ENCODE measurements at regions not wholly inside any gene's neighbourhood (a gene's known extent, or its start where the extent isn't known, plus 50 kb on each side); places are given as distances from the start of the nearest gene placed in this dataset.
A peak's percentile ranks its signal among the peaks of the same experiment; 100 is the strongest.
"Not testable (repeated sequence)": the region's sequence is repeated elsewhere in the genome, so short reads cannot be mapped to it uniquely, and the experiment has no call there.

DNA sequence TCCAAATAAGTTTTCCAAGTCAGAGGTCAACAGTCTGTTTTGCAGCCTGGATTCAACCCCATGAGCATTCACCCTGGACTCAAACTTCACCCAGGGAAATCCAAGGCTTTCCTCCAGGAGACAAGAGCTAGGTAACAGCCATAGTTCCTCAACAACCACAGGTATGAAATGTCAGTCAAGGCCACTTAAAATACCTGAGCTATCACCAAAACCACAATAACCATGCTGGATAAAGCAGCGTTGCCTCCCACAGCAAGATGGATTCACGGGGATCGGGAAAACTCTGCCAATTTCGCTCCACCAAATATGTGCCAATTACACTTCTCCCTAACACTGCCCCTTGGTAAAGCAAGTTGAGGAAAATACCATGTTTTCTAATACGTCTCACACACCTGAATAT lies 444.1 kb upstream of the KLF6 start:
- intact Hi-C loops (cut with DNase I) = no loop called here
- no peak for DNase-seq

DNA sequence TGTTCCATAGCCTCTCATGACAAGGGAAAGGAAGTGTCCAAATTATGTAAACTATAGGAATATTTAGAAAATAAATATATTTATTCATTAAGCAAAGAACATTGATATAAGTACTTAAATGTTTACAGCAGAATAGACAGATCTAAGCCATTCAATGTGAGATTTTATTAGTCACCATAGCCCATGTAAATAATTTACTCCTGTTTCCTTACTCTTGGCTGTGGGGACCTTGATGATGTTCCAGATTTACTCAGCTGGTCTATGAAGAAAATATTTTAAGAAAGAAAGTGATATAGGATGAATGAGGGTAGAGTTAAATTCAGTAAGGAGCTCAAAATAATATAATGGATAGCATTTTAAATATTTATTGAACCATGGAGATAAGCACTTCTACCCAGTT lies 442.6 kb upstream of the KLF6 start:
- DNase-seq = no peak
- intact Hi-C loops (cut with DNase I) = no loop called here

DNA sequence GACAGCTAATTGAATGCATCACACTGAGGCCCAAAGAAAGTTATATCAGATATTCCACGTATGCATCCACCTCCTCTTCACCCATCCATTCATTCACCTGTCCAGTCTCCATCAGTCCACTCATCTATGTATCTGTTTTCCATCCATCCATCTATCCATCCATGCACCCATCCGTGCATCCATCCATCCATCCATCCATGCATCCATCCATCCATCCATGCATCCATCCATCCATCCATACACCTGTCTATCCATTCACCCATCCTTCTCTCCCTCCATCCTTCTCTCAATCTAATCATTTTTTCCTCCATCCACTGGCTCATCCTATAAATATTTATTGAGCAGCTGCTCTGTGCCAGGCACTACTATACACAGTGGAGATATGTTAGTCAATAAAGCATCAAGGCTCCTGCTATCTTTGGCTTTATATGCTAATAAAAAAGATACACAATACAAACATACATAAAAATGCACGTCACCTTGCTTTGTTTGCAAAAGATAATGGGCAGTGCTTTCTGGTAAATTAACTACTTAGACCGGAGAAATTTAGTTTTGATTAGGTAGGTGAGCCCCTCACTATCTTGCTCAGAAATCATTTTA lies 442.0 kb upstream of the KLF6 start:
- intact Hi-C loops (cut with DNase I) = no loop called here

DNA sequence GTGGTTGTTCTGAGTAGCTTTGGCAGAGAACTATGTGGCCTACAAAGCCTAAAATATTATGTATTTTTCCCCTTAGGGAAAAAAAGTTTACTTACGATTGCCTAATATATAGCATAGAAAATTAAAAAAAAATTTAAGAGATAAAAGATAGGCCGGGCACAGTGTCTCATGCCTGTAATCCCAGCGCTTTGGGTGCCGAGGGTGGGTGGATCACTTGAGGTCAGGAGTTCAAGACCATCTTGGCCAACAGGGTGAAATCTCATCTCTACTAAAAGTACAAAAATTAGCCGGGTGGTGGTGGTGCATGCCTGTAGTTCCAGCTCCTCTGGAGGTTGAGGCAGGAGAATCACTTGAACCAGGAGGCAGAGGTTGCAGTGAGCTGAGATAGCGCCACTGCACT lies 439.2 kb upstream of the KLF6 start:
- intact Hi-C loops (cut with DNase I) = no loop called here
- peak in 1 of 10 donors; percentile 71 for DNase-seq

More for the DNA sequence above, 442.0 kb upstream of the KLF6 start:
- DNase-seq = no peak

DNA sequence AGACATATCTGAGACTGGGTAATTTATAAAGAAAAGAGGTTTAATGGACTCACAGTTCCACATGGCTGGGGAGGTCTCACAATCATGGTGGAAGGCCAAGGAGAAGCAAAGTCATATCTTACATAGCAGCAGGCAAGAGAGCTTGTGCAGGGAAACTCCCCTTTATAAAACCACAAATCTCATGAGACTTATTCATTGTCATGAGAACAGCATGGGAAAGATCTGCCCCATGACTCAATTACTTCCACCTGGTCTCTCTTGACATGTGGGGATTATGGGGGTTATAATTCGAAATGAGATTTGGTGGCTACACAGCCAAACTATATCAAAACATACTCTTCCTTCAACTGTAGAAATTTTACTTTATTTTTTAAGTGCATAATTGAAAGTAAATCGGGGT lies 436.3 kb upstream of the KLF6 start:
- intact Hi-C loops (cut with DNase I); DNase-seq: not testable (repeated sequence)

DNA sequence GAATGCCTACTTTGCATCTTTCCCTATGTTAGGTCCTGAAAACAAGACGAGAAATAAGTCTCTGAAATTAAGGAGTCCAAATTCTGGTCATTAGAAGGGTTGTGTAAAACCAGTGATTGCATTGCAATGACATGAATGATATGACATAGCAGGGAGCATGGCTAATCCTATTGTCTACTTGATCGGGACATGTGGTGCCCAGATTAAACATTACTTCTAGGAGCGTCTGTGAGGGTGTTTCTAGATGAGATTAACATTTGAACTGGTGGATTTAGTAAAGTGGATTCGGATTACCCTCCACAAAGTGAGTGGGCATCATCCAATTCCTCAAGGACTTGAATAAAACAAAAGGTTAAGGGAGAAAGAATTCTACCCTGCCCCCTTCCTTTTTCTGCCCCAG lies 434.9 kb upstream of the KLF6 start:
- DNase-seq = no peak
- intact Hi-C loops (cut with DNase I) = no loop called here

DNA sequence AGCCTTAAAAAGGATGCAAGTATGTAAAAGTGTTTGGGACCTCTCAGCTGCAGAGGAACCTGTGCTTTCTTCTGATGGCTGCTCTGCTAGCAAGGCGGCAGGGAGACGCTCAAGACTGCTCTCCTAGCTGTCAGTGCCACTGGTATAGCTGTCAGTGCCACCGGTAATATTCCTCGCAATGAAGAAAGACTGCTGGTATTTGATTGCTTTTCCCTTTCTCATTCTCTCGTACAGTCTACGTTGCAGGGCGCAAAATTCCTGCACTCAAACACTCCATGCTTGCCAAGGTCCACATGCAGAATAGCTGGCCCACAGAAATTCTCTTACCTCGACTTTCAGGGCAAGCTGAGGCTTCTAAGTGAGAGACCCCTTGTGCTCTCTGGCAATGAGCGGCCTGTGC lies 432.6 kb upstream of the KLF6 start:
- intact Hi-C loops (cut with DNase I) = no loop called here
- DNase-seq = no peak

DNA sequence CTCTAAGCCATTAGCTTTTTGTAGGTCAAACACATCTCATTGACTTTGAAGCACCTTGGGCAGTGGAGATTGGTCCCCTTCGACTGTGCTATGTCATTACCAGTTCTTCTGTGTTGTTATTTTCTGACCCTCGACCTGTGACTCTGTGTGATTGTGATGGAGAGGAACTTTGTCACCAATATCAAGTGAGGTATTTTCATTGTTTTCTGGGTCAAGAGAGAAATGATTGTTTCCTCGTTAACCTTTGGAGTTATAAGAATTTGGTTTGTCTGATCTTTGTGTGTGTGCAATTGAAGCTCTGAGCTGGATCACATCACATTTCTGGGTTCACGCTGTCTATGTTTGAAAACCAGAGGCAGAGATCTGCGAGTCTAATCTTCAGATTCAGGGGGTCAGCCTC lies 432.2 kb upstream of the KLF6 start:
- DNase-seq = no peak
- intact Hi-C loops (cut with DNase I) = no loop called here

DNA sequence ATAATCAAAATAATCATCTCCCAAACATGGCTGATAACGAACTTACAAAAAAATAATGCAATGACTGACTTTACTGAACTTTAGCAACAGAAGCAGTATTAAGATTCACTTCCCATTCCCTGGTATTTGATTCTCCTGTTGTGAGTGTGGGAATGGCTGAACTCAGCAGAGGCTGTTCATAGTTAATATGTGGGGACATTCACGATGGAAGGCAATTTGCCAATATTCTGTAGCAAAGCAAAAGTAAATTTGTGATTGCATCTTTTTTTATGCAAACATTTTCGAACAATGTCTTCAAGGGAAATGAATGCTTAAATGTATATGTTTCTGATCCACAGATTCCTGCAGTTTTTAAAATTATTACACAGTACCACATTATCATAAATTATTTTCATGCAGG lies 431.7 kb upstream of the KLF6 start:
- DNase-seq = no peak
- intact Hi-C loops (cut with DNase I) = no loop called here

DNA sequence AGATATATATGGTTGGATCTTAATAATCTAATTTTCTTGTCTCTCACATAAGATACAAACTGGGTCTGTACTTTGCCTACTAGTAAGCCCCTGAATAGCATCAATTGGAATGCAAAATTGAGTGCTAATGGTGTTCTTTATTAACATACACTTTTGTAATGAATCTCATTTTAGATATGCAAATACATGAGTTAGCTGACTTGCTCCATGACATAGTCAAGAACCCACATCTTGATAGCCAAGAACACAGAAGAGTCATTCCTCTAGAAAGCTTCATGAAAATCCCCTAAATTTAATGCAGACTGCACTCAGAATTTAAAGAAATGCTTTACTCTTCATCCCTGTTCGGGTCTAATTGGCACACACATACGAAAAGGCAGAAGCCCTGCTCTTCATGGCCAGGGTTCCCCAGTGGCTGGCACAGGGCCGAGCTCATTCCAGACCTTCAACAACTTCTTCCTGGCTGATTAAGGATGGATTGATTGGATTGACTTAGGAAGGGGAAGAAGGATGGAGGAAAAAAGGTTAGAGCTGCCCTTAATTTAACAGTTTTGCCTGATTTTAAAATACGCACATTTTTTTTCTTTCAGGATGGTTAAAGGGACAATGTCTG lies 431.1 kb upstream of the KLF6 start:
- intact Hi-C loops (cut with DNase I) = no loop called here
- no peak for DNase-seq

DNA sequence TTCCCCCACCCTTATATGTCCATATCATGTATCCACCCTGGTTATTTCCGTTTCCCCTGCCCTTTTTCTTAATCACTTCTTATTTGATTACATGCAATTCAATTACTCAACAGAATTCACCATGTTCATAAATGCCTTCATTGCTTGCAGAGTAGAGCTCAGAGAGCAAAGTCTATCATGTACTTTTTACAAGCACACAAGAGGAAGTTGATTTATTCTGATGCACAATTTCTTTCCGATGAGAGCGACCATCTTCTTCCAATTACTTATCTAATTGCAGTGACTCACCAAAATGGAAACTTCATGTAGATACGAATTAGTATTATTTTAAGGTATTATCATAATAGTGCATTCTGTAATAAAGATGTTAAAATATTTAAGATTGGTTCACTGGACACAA lies 430.5 kb upstream of the KLF6 start:
- DNase-seq = no peak
- intact Hi-C loops (cut with DNase I) = no loop called here

DNA sequence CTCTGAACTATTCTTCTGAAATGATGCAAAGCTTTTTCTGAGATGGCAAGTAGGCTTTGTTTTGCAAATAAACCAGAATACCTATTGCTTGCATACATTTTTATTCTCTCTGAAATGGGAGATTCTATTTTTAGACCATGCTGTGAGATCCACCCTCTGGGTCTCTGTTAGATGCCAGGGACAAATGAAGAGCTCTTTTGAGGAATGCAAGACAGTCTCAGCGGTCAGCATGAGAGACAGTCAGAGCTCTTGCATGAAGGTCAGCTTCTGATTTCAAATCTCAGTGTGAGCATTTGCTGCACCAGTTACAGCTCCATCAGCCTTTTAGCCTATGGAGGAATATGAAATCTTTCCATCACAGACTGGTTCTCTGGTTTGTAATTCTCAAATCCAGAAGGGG lies 429.9 kb upstream of the KLF6 start:
- DNase-seq = no peak
- intact Hi-C loops (cut with DNase I) = no loop called here

DNA sequence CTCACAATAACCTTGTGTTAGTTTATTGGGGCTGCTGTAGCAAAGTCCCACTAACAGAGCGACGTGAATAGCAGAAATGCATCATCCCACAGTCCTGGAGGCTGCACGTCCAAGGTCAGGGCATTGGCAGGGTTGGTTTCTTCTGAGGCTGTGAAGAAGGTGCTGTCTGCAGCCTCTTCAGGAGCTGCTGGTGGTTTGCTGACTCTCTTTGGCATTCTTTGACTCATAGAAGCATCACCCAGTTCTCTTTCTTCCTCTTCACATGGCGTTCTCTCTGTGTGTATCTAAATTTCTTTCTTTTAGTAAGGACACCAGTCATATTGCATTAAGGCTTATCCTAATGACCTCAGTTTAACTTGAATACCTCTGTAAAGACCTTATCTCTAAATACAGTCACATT lies 428.4 kb upstream of the KLF6 start:
- DNase-seq = no peak
- intact Hi-C loops (cut with DNase I) = no loop called here

DNA sequence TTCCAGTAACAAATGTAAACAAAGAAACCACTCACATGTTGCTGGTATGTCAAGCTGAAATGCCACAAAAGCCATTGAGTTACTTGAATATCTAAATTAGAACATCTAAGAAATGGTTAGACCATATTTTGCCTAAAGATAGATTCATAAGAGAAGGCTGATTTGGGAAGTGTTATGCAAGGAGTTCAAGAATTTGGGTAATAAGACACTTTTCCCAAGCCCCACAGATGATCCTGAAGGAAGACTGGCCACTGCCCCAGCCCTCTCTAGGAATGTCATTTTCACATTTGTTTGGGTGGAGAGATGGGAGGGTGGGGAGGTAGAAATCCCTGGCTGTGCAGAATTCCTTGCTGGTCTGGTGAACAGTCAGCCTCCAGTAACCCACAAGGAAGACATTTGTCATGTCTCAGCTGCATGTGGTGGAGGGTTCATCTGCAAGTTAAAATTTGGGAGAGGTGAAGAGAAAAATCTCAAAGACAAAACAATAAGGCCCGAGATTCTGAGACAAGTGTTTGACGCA lies 427.2 kb upstream of the KLF6 start:
- intact Hi-C loops (cut with DNase I) = no loop called here
- no peak for DNase-seq

DNA sequence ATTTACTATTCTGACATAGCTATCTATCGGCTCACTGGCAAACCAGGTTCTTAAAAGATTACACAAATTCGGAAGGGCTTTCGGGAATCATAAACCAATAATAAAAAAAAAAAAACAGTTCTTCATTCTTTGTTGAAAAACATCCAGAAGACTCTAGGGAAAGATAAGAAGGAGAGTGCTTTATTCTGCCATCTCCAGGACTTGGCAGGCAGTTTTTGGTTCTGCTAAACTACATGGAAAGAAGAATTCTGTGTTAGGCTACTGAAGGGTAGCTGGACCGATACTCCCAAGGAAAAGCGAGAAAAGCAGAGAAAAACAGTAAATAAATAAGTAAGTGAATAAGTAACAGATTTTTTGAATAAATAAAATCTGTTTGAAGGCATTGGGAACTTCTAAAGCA lies 423.5 kb upstream of the KLF6 start:
- intact Hi-C loops (cut with DNase I) = no loop called here
- no peak for DNase-seq

DNA sequence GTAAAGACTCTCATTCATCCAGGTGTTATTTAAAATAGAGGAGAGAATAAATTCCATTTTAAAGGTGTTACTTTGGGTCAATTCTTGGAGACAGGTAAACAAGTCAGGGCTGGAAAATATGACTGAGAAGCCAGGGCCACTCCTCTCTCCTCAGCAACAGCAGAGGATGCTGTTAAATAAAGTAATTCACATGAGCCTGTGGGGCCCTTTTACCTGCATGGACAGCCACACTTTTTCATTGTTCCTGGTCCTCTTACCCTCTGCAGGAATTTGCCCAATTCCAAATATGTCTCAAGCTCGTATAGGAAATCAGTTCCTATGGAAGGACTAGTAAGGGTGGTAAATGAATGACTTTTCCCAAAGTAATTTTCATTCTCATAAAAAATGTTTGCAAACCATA lies 420.1 kb upstream of the KLF6 start:
- intact Hi-C loops (cut with DNase I) = no loop called here
- DNase-seq = no peak

DNA sequence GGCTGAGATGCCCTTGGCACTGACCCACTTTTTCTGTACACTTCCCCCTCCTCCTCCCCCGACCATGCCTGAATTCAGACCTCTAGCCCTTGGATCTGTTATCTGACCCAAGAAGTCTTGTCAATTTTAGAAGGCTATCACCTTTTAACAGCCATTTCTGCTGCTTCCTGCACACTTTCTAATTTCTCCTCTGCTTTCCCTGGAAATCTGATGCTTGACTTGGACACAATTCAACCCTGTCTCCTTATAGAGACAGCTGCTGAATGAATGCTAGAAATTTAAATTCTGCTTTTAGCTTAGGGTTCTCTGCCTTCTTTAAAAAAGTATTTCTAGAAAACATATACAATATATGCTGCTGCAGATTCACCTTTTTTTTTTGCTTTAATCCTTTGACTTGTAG lies 417.9 kb upstream of the KLF6 start:
- intact Hi-C loops (cut with DNase I) = no loop called here
- no peak for DNase-seq

DNA sequence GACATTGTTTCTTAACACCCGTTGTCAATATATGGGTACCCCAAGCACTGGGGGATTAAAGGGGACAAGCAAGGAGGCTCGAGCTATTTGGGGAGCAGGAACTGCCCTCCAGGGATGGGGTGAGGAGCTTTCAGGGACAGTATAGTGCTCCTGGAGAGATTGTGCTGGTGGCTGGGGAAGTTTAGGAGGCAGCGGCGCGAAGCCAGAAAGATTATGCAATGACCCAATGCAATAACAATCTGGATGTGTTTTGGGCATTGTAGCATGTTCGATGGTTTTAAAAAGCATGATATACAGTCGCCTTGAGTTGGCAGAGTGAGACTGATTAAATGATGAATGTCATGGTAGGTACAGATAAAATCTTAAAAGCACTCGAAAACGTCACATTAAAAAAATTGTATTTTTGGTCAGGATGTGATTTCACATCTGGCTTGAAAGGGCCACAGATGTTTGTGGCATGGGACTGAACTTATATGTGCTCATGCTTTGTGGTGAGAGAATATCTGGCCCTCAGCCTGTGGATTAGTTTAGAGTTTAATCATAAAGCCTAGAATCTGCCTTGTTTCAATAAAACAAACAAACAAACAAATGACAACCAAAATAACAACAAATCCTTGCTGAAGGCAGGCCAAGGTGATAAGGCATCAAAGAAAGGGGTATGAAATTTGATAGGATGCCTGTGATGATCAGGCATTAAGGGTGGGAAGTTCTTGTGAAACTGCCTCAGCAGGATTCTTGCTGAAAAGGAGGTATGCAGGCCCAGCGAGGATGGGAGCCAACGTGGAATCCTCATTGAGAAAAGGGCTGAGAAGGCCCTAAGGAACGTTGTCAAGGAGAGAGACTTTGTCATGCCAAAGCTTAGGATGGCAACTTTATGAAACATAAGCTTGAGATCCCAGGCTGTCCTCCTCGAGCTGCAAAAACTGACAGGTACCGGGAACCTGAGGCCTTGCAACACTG lies 417.1 kb upstream of the KLF6 start:
- no peak for DNase-seq
- intact Hi-C loops (cut with DNase I) = no loop called here

DNA sequence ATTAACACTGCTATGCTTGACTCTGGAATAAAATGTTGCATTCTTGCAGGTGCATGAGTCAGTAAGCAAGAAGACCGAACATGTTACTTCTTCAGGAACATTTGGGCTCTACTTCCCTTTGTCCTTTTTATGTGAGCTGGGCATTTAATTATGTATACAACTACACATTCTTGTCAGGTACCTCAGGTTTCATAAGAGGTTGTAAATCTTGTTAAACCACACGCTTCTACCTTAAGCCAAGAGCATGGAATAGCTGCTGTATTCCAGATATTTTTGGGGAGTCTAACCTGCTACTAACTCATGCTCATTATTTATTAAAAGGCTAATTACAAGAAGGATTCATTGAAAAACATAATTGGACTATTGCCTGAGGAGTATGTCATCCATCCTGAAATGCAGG lies 414.2 kb upstream of the KLF6 start:
- DNase-seq = no peak
- intact Hi-C loops (cut with DNase I) = no loop called here

DNA sequence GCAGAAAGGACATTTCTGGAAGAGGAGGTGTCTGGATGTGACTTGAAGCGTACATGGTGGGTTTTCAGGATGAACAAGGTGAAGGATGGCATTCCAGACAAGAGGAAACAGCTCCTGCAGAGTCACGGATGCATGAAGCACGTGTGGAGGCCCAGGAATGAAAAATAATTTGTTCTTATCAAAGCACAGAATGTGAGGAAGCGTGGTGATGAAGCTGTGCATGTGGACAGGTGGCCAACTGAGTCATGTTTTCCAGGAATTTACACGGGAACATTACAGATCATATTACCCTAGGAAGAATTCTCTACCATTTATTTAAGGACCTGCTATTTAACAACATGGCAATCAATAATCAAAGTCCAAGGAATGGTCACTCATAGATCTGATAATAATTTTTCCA lies 413.2 kb upstream of the KLF6 start:
- no peak for DNase-seq
- intact Hi-C loops (cut with DNase I) = no loop called here

DNA sequence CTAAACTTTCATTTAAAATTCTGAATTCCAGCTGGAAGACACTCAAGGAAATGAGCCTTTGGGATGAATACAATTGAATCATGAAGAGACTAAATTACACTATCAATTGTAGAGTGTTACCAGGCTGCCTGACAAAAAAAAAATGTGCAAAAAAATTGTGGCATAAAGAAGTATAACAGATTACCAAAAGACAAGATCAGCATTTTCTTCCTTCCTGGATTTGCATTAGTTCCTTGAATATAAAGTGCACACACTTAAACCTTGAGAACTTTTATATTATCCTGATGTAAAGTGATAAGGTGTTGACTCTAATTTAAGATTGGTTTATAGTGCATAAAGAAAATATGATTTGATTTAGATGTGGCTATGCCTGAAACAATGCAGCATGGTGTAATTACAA lies 412.7 kb upstream of the KLF6 start:
- DNase-seq = no peak
- intact Hi-C loops (cut with DNase I) = no loop called here
